Uterus (tissue), 2 donors: ENCODE measurements at regions not wholly inside any gene's neighbourhood (a gene's known extent, or its start where the extent isn't known, plus 50 kb on each side); places are given as distances from the start of the nearest gene placed in this dataset.

Source experiments
- POLR2A ChIP-seq, 2 donors: fragments of 450-650 bp; IDR thresholded peaks; one replicate each; pipeline ENCODE4 v1.6.1; 2016; ENCODE audit warnings: antibody characterized with exemption in 2 of 2, mild to moderate bottlenecking in 1 of 2, moderate library complexity in 1 of 2
- TF ChIP-seq, protein P1 (sequence below), 4 experiments: fragments of 200-600 bp in 2 of 4; fragments of 450-650 bp in 2 of 4; sonication (generic) in 2 of 4; IDR thresholded peaks; one replicate each; pipeline ENCODE4 v1.5.1; 2016 to 2019; ENCODE audit warnings: antibody characterized with exemption in 4 of 4, mild to moderate bottlenecking in 2 of 4, moderate library complexity in 1 of 4

DNA sequence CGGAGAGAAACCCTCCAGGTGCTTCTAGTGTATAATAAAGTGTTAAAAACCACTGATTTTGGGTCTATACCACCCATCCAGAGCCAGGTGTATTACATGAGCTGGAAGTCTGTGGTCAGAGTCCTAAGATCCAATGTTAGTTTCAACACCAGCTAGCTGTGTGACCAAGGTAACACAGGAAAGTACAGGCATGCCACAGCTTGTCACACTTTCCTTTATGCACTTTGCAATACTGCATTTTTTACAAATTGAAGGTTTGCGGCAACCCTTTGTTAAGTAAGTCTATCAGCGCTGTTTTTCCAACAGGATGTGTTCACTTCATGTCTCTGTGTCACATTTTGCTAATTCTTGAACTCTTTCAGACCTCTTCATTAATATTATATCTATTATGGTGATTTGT, 201.3 kb upstream of the PRICKLE2 start:
- TF ChIP-seq, protein P1, sequence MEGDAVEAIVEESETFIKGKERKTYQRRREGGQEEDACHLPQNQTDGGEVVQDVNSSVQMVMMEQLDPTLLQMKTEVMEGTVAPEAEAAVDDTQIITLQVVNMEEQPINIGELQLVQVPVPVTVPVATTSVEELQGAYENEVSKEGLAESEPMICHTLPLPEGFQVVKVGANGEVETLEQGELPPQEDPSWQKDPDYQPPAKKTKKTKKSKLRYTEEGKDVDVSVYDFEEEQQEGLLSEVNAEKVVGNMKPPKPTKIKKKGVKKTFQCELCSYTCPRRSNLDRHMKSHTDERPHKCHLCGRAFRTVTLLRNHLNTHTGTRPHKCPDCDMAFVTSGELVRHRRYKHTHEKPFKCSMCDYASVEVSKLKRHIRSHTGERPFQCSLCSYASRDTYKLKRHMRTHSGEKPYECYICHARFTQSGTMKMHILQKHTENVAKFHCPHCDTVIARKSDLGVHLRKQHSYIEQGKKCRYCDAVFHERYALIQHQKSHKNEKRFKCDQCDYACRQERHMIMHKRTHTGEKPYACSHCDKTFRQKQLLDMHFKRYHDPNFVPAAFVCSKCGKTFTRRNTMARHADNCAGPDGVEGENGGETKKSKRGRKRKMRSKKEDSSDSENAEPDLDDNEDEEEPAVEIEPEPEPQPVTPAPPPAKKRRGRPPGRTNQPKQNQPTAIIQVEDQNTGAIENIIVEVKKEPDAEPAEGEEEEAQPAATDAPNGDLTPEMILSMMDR (IDR thresholded peaks at IDR 0.05), result no peak
- no peak for TF ChIP-seq POLR2A (IDR thresholded peaks at IDR 0.05)
